GM21367 (cell line): ENCODE measurements at regions not wholly inside any gene's neighbourhood (a gene's known extent, or its start where the extent isn't known, plus 50 kb on each side); places are given as distances from the start of the nearest gene placed in this dataset.

Experiments
- ATAC-seq: cut with Tn5 transposase; IDR thresholded peaks from one replicate; pipeline ENCODE4 v1.9.1; 2021; ENCODE audit not compliant: unreplicated experiment

DNA sequence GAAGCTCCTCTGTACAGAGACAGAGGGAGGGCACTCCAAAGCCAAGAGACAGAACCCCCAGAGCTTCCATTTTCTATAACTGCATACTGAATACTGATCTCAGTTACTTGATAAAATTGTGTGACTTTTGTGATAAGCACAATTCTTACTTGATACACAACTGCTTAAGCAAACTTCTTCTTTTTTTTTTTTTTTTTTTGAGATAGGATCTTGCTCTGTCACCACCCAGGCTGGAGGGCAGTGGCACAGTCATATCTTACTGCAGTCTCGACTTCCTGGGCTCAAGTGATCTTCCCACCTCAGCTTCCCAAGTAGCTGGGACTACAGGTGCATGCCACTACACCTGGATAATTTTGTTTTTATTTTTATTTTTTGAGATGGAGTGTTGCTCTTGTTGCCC lies 252.1 kb upstream of the ZNF608 start:
- ATAC-seq = no peak

DNA sequence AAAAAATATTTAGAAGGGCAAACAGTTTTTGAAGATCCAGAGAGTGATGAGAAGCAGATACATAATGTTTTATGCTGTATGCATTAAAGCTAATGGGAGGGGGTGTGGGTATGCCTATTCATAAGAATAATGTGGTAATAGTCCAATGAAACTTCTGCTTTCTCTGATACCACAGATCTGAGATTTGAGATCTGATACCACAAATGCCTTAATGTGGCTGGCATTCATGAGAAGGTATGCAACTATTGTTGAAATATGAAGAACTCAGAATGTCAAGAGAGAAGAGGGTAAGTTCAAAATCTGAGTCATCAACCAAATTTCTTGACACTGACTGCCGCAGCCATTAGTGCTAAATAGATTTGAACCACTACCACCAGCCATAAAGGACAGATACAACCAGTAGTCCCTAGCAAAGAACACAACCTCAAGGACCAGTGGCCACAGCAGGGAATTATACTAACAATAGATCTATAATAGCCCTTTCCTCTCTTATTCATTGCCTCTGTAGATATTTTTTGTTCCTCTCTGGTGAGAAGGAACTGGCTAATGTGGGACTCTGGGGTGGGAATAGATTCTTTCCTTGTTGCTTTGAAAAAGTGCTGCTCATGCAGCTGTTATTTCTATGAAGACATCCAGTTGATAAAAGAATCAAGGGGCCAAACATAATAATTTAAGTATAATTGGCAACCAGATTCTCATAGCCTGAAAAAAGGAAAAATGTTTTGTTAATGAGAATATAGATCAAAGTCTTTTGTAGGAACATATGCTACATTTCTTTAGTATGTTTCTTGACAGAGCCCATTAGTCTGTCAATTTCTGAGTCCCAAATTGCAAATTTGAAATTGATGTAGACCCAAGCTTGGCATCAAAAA lies 256.5 kb upstream of the ZNF608 start:
- ATAC-seq = no peak

DNA sequence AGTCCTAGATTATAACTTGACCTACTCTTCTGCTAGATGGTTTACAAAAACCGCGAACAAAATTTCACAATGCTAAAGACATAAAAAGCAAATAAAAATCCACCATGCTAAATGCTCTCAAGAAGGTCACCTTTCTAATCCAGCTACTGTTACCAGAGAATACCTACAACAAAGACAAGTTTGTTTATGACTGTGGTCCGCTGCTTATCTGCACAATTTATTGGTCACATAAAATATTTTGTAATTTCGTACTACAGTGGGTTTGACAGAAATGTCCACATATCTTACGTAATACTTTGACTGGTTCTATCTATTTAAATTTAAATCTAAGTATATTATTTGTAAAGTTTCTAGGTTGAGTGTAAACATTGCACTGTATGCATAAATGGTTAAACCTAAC lies 257.6 kb upstream of the ZNF608 start:
- no peak for ATAC-seq

DNA sequence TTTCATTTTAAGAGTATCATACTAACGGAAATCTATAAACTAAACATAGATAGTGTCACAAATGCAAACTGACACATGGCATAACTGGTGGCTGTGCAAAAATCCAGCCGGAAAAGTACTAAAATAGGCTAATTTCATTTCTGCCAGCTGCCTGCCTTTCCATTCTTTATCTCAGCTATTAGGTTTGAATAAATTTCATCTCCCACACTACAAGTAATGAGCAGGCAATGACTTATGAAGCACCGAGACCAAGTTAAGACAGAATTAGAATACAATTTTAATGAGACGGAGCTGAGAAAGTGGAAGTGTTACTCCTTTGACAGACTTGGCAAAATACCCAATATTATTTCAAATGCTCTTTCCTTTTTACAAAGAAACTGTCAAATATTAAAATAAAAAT lies 258.8 kb upstream of the ZNF608 start:
- ATAC-seq = peak; percentile 60

DNA sequence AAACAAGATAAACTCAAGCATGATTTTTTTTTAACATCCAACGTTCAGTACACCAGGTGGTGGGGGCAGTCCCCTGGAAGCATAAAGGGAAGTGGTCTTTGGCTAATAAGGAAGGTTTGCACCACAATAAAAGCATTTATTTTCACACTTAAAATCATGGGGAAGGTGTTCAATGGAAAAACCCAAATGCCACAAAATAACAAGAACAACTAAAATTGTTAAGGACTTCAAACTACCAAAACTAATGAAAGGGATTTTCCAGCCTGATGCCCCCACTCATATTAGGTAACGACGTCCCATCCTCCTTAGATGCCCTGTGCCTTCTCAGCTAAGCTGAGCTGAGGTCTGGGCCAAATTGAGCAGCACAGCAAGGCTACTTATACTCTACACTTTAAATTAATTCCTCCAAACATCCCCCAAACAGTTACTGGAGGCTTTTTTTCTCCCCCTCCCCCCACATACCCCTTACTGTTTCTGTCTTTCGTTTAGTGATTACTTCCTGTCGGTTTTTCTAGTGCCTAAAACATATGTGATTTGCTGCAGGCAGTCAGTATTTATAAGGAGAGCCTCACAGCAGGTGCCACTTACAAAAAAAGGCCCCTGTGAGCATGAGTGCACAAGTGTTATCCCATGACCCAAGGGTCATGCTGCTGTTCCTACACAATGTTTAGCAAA lies 259.7 kb upstream of the ZNF608 start:
- peak; percentile 57 for ATAC-seq

DNA sequence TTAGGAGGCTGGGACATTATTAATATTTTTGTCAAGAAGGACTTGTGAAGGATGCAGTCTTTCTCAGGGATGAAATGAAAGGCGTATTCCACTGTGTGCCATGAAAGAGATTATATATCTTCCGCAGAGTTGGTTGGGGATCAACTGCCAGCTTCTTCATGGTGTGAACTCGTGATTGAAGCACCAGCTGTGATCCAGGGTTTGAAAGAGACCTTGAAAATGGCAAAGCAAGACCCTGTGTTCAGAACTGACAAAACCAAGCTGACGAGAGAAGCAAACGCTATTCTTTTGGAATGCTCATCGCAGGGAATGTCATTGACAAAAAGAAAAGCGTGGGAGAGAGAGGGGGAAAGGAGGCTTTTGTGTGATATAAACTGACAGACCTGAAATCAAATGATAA lies 263.9 kb upstream of the ZNF608 start:
- ATAC-seq = no peak

DNA sequence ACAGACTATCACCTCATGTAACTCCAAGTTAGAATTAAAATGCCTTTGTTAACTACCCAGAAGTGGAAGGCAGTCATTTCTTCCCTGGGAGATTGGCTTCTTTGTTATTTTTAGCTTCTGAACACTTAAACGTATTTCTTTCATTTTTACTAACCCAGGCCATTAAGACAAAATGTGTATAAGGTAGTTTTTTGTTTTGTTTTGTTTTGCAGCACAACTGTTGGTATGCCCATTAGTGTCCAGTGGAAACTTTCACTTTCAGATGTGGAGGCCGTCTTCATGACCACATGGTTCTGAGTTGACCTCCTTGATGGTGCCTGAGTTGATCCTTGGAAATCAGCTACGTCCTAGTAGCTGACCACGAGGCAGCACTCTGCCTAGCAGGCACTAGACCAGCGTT lies 264.6 kb upstream of the ZNF608 start:
- peak; percentile 44 for ATAC-seq

DNA sequence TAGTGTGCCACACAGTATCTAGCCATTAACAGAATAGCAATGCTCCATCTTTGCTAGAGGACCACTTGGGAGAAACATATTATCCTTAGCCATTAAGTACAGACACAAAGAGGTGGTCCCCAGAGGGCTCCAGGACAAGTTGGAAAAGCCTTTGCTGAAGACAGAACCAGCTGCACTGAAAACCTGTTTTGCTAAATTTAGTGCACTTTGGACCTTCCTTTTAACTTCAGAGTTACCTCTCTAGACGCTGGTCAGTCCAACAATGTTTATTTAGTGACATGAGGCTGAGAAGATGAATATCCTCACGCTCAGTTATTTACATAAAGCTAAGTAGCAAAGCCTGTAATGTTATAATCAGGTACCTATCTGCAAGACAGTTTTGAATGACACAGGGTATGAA lies 265.0 kb upstream of the ZNF608 start:
- no peak for ATAC-seq

DNA sequence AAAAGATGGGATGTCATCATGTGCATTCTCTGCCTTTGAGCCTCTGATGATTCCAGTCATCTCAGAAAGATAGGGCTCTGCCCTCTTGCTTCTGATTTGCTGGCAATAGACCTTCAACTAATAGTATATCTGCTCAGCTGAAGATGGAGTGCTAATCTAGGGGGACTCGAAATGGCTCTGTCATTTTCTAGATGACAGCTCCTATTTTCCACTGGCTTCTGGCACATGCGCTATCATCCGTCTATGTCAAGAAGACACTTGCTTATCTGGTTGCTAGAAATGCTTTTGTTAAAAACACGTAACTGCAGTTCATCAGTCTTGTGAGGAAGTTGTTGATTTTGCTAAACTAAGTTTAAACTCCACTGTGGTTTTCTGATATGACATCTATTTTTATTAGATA lies 265.5 kb upstream of the ZNF608 start:
- ATAC-seq = no peak

DNA sequence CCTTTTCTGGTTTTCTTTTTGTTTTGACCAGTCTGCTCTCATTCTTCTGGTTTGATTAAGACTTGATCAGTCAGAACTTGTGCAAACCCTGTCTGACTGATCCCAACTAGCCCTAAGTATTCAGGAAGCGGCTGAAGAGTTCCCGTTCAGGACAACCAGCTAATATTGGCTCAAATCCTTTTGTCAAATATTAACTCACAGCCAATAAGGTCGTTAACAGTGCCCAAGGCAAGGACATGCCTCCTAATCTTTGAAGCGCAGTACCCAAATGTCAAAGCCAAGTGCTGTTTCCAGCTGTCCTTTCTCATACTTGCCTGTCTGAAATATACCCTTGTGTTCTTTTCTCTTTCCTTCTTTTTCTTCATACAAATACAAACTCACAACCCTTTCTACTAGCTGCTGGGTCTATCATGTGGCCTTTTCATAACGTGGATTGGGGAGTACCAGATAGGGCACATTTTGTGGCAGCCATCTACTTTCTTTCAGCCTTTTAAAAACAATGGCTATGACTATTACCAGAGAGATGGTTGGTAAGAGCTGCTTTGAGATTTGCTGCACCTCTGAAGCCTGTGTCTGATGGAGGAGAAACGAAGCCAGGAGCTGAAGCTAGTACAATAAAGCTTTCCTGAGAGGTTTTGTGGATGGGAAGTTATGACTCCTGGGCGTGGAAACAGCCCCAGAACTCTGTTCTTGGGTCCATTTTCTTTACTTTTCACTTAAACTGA lies 266.4 kb upstream of the ZNF608 start:
- ATAC-seq = no peak

DNA sequence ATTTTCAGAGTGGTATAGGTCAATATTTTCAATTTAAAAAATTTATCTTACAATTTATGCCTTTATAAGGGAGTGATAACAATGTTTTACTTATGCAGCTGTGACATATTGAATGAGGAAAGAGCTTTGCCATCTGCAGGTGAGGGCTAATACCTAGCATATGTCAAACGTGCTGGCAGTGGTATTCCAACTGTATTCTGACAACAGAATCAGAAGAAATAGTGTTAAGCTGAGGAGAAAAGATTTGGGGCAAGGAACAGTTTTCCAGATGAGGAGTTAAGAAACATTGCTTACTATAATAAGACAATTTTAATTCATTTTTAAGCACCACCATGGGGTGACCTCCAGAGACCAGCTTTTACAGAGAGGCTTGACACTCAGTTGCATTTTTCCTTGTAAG lies 267.8 kb upstream of the ZNF608 start:
- no peak for ATAC-seq

DNA sequence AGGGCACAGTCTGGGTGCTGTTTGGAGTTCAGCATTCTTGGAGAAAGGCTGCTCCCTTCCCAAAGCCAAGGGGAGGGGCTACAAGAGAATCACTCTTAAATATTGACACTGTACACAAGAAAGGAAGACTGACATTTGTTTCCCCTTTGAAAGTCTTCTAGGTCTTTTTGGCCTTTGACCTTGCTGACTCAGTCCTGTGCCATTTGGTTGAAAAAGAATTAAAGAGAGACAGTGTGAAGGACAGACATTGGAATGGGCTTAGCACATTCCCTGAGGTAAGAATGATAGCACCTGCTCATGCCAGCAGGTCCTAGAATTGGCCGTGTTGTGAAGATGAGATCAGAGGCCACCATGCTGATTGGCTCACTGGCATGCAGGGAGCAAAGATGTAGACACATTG lies 271.4 kb upstream of the ZNF608 start:
- no peak for ATAC-seq

DNA sequence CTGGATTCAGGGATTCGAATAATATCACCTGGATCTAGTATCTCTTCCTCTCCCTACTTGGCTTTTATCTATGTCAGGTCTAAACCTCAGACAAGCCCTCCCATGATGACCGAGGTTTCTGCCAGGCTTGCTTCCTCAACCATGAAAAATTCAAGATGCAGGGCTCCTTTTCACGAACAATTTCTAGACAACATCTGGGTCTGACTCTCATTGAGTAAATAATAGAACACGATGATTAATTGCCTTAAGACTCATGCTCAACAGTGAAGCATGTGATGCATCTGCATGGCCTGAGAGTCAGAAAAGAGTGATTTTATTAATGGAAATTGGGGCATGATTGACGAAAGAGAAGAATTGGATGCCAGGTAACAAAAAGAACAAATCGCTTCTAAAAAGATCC lies 277.2 kb upstream of the ZNF608 start:
- no peak for ATAC-seq

DNA sequence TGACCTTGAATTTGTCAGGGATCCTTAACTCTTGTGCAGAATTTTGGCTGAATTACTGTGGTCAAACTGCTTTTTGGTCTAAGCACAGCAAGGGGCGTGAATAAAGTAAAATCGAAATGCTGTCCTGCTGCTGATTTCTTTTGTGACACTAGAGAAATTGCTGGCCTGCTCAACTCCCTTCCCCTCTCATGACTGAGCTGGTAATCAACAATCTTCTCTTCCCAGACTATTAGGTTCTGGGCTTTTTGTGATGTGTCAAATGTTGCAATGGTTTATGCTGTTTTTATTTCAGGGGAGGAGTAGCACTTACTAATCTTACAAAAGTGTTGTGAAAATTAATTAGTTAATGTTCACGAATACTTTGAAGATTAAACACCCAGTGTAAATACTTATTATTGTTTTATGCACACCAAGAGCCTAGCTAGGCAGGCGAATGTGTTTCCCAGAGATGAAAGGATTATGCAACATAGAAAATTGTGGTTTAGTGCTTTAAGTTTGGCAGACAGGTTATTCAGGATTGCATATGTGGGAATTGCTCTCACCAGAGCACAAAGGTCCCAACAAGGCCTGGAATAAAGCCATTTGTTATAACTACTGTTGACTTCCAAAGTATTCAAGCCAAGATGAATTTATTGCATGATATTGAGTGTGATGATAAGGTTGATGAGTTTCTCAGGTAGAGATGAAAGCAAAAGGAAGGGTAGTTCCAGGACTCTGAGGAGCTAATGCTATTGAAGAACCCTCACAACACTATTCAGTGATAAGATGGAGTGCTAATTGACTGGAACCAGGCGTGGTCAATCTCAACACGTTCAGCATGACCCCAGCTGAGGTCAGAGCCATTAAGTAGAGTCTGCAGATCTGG lies 280.7 kb upstream of the ZNF608 start:
- ATAC-seq = no peak

DNA sequence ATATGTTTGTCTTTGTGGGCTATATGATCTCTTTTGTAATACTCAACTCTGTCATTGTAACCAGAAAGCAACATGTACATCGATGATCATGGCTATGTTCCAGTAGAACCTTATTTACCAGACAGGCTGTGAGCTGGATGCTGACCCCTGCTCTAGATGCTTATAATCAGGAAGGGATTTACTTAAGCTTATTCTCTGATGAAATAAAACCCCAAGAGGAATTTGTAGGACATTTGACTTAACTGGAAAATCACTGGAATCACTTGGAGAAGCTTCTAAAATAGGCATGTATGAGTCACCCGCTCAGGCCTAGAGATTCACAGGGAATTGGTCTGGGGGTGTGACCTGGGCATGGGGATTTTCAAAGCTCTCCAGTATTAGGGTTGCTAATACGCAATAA lies 285.8 kb upstream of the ZNF608 start:
- no peak for ATAC-seq

DNA sequence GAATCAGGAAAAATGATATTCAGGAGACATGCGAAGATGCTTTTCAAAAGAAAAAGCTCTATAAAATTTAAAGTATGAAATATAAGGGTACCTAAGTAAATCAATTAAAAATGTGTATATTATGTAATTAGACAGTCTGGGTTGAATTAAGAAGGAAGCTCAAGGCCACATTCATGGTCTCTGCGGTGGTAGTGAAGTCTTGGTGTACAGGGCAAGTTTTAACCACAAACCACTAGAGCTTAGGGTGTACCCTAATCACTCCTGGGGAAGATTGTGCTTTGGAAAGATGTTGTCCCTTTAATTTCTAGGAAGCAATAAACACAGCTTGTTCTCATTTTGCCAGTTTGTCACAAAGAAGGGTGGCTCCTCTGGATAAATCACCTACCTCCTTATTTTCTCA lies 287.2 kb upstream of the ZNF608 start:
- ATAC-seq = no peak

DNA sequence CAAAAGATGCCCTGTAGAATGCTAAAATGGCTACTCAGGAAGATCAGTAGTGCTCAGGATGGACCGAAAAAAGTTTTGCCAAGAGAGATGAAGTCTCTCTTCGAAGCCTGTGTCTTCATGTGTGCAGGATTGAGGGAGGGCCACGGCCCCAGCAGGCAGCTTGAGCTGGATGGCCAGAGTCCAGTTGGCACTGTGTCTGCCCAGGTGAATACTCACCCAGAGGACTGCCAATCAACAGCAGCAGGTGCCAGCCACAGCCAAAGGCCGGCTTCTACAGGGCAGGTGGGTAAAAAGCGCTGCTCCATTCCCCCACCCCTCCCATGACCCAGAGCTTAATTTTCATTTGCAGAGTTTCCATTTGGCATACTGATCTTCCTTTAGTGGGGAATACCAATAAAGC lies 287.9 kb upstream of the ZNF608 start:
- ATAC-seq = no peak

DNA sequence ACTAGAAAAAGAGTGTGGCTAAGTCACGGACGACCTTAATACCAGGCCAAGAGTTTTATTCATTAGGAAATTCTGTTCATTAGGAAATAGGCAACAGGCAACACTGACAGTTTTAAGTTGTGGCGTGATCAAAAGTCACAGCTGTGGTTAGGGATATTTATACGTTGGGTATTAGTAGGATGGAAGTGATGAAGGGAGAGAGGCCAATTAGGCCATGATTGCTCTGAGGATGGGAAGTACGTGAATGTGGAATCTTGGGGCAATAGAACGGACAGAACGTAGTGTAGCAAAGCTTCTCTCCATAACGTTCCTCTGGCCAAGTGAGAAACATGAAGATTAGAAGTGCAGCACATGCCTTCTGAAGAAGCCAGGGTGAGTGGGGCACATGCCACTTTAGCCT lies 290.1 kb upstream of the ZNF608 start:
- ATAC-seq = no peak

DNA sequence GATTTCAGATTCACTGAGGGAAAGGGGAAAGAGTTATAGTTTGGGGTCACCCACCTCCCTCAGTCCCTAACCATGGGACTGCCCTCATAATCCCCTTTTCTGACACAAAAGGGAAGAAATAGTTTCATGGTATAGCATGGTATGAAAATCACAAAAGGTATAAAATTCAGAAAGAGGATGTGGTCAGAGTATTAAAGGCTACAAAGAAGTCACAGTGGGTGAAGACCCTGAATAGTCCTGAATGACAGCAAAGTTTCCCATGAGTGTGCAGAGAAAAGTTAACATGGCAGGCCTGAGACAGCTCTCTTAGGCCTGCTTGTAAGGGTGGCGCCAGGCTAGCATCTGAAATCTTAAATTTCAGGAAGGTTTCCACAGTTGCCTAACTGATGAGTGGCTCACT lies 290.6 kb upstream of the ZNF608 start:
- no peak for ATAC-seq

DNA sequence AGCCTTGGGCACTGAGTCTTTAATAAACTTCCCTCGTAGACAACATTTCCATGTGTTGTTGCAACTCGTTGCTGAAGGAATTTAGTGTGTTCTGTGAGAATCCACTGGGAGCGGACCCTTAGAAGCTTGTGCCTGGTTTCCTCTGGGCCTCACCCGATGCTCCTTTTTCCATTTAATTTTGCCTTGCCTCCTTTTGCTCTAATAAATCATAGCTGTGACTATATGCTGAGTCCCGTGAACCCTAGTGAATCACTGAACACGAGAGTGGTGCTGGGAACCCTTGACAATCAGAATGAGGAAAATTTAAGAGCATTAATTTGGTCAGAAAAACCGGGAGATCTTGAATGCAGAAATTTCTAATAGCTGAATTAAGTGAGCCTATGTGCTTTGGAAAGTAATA lies 291.1 kb upstream of the ZNF608 start:
- ATAC-seq = no peak

DNA sequence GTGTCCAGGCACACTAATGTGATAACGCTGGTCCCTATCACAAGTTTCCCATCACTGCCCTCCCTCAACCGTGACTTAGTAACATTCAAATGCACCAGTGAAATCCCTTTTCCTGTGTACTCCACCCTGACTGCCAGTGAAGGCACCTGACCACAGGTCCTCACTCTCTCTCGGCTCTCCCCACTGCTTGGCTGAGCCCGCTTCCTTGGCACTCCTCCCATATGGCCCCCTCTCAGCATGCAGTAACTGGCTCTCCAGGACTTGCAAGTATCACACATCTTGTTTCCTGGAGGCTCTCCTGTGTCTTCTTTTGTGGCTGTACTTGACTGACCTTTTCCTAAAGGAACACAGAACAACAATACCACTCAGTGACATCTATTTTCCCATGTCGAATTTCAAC lies 292.0 kb upstream of the ZNF608 start:
- ATAC-seq = no peak
